Sigmoid colon (tissue), 4 donors: ENCODE measurements at regions not wholly inside any gene's neighbourhood (a gene's known extent, or its start where the extent isn't known, plus 50 kb on each side); places are given as distances from the start of the nearest gene placed in this dataset.
"Not testable (repeated sequence)": the region's sequence is repeated elsewhere in the genome, so short reads cannot be mapped to it uniquely, and the experiment has no call there.

Source experiments
- CTCF ChIP-seq, 4 experiments: fragments of 450-650 bp in 3 of 4; fragments of 200-600 bp in 1 of 4; IDR thresholded peaks; one replicate each; pipeline ENCODE4 v1.5.1; 2016 to 2019; ENCODE audit warnings: antibody characterized with exemption in 4 of 4, mild to moderate bottlenecking in 3 of 4, moderate library complexity in 2 of 4
- POLR2A ChIP-seq, 2 donors: fragments of 450-650 bp; IDR thresholded peaks; one replicate each; pipeline ENCODE4 v1.6.1; 2016; ENCODE audit warnings: antibody characterized with exemption in 2 of 2, mild to moderate bottlenecking in 2 of 2, moderate library complexity in 2 of 2
- POLR2AphosphoS5 ChIP-seq, 4 donors: sonication (generic); formaldehyde crosslinking; IDR thresholded peaks; one replicate each; pipeline ENCODE4 v1.6.1; 2017; ENCODE audit warnings: antibody characterized with exemption in 4 of 4

DNA sequence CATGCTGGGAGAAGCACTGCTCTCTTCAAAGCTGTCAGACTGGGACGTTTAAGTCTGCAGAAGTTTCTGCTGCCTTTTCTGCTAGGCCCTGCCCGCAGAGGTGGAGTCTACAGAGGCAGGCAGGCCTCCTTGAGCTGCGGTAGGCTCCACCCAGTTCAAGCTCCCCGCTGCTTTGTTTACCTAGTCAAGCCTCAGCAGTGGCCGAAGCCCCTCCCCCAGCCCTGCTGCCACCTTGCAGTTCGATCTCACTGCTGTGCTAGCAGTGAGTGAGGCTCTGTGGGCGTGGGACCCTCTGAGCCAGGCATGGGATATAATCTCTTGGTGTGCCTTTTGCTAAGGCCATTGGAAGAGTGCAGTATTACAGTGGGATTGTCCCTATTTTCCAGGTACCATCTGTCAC is 1540.5 kb downstream of the MAT2B start:
- not testable (repeated sequence) for TF ChIP-seq CTCF, POLR2A, POLR2AphosphoS5 (IDR thresholded peaks at IDR 0.05)
